GM10266 (cell line): ENCODE measurements at regions not wholly inside any gene's neighbourhood (a gene's known extent, or its start where the extent isn't known, plus 50 kb on each side); places are given as distances from the start of the nearest gene placed in this dataset.
A peak's percentile ranks its signal among the peaks of the same experiment; 100 is the strongest.
"Not testable (repeated sequence)": the region's sequence is repeated elsewhere in the genome, so short reads cannot be mapped to it uniquely, and the experiment has no call there.

ENCODE experiments used
- DNase-seq: peaks from one replicate; pipeline ENCODE4 v3.0.0; 2012; ENCODE audit errors: extremely low spot score
- TF ChIP-seq, protein P1 (sequence below): IDR thresholded peaks from 2 replicates; pipeline ENCODE4 v1.5.1; 2012; ENCODE audit warnings: mild to moderate bottlenecking, low read depth; ENCODE audit not compliant: control insufficient read depth, insufficient read depth; ENCODE audit errors: missing control alignments

DNA sequence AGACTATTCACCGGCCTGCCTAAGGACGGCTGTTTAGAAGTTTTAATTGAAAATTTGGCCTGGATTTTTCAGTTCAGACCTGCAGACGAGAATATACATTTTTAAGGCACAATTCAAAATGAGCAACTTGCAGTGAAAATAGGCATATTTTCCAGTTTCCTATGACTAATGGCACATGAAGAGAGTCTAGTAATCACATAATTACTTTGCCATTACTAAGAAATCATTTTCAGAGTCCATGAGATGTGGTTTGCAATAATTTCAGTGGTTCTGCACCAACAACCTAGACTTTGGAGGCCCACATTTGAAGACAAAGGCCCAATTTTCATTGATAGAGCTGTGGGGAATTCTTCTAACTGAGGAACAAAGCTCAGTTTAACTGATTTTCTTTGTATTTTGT lies 205.3 kb downstream of the SOX2 start:
- DNase-seq = no peak
- TF ChIP-seq, protein P1, sequence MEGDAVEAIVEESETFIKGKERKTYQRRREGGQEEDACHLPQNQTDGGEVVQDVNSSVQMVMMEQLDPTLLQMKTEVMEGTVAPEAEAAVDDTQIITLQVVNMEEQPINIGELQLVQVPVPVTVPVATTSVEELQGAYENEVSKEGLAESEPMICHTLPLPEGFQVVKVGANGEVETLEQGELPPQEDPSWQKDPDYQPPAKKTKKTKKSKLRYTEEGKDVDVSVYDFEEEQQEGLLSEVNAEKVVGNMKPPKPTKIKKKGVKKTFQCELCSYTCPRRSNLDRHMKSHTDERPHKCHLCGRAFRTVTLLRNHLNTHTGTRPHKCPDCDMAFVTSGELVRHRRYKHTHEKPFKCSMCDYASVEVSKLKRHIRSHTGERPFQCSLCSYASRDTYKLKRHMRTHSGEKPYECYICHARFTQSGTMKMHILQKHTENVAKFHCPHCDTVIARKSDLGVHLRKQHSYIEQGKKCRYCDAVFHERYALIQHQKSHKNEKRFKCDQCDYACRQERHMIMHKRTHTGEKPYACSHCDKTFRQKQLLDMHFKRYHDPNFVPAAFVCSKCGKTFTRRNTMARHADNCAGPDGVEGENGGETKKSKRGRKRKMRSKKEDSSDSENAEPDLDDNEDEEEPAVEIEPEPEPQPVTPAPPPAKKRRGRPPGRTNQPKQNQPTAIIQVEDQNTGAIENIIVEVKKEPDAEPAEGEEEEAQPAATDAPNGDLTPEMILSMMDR = no peak

DNA sequence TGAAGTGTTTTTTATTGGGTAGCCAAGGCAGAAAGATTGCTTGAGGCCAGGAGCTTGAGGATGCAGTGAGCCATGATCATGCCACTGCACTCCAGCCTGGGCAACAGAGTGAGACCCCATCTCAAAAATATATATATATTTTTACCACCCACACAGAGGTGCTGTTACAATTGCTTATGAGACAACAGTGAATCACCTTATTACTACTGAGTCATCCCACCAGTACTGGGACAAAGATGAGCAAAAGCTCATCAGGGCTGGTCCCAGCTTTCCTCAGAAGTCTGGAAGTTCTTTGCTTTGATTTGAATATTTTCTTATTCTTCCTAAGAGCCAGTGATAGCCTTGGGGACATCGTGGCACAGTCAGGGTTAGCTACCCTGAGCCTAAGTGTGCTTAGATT lies 207.7 kb downstream of the SOX2 start:
- DNase-seq = no peak
- TF ChIP-seq, protein P1 = no peak

DNA sequence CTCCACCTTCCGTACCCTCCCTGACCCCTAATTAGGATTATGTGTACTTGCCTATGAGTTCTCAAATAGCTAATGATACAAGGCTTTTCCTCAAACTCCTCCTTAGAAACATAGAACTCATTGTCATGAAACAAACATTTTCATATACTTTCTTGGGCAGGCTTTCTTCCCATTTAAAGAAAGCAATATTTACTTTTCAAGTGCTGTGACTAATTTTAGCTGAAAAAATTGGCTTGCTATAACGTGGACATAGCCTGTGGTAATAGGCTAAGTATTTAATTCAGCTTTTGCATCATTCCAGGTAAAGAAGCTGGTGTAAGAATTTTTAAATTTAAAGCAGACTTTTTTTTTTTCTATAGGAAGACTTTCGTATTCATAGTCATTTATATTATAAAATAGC lies 208.7 kb downstream of the SOX2 start:
- TF ChIP-seq, protein P1 = no peak
- DNase-seq = no peak

DNA sequence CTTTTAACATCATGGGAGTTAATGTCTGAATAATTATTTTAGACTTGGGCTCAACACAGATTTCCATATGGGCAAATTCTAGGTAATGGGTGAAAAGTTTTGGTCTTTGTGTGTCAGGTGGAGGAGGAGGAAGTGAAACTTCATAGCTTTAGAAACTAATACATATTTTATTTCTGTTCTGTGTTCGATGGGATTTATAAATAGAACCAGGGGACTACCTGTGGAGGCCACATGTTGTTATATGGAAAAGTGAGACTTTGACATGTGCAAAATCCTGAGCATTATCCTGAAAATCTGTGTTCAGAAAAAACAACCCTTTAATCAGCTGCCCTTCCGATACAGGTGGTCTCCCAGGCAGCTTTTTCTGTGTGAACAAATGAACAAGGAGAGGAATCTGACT lies 209.5 kb downstream of the SOX2 start:
- TF ChIP-seq, protein P1 = no peak
- peak; percentile 51 for DNase-seq

DNA sequence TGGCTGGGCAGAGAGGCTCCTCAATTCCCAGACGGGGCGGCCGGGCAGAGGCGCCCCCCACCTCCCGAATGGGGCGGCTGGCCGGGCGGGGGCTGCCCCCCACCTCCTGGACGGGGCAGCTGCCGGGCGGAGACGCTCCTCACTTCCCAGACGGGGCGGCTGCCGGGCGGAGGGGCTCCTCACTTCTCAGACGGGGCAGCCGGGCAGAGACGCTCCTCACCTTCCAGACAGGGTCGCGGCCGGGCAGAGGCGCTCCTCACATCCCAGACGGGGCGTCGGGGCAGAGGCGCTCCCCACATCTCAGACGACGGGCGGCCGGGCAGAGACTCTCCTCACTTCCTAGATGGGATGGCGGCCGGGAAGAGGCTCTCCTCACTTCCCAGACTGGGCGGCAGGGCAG lies 214.1 kb downstream of the SOX2 start:
- not testable (repeated sequence) for DNase-seq

DNA sequence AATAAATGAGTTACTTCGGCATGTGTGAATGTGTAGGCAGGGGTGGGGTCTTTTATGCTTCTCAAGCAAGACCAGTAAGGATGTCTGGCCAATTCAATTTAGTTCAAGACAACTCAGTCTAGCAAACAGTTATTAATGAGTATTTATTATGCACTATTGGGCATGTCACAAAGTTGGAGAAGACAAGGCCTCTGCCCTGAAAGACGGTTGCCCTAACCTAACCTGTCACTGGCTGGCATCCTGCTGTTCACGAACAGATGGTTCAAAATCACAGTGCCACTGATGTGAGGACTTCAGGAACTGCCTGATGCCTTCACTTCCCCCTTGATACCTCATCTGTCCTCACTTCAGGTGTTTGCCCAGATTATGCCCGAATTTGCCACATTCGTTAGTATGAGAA lies 217.8 kb downstream of the SOX2 start:
- TF ChIP-seq, protein P1 = no peak

DNA sequence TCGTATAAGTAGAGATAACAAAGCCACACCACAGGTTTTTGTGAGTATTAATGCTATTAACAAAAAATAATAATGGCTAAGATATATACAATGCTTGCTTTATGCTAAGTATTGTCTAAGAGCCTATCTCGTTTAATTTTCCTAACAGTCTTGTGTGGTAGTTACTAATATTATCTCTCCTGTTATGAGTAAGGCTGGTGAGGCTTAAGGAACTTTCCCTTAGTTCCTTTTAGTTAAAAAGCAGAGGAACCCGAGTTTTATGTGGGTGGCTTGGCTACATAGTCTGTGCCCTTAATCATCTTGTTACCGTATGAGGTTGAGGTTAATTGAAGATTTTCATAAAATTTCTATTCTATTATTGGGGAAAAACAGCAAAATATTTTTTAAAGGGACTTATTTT lies 218.4 kb downstream of the SOX2 start:
- DNase-seq = peak; percentile 57
- TF ChIP-seq, protein P1 = no peak

More for the DNA sequence above, 217.8 kb downstream of the SOX2 start:
- no peak for DNase-seq

DNA sequence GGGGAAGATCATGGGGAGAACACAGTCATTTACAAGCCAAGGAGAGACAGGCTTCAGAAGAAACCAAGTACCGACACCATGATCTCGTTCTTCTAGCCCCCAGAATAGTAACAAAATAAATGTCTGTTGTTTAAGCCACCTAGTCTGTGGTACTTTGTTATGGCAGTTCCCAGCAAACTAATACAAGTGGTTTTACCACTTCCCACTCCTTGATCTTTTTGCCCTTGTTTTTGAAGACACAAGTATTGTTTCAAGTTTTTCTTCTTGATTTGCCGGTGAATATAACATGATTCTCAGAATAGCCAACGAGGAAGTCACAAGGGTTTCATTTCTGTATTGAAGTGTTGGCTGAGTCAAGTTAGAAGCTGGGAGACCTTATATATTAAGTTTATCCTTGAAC lies 220.3 kb downstream of the SOX2 start:
- TF ChIP-seq, protein P1 = no peak
- peak; percentile 52 for DNase-seq
